ENCODE measurements at regions not wholly inside any gene's neighbourhood (a gene's known extent, or its start where the extent isn't known, plus 50 kb on each side); places are given as distances from the start of the nearest gene placed in this dataset.

DNA sequence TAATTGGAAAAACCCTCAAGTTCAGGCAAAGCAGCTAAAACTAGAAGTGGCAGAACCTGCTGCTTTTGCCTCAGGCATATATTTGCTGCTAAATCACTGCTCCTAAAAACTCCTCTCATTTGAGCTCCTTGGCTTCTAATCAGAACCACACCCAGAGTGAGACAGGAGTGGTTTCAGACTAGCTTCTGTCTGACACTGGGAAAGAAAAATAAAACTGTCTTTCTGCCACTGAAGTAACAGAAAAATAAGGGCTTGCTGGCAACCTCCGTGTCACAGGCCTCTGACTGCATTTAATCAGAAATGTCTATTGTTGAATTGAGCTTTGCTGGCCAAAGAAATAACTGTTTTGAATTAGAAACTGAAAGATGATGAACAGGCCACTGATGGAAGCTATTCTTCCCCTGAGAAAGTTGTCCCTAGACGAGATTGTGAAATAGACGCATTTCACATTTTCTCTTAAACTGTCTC, 52.1 kb upstream of the RAP2C start:
- Histone ChIP-seq H3K4me3 (ENCODE audit: low read depth, low read length) (no peak overlapping the region), H3K9me3 (no peaks in the 10 kb centered on the region), H3K27me3 (no peaks in the 10 kb centered on the region), H3K36me3 (no peaks in the 10 kb centered on the region), H3K4me1 (no peaks in the 10 kb centered on the region)
- TF ChIP-seq, protein P1, sequence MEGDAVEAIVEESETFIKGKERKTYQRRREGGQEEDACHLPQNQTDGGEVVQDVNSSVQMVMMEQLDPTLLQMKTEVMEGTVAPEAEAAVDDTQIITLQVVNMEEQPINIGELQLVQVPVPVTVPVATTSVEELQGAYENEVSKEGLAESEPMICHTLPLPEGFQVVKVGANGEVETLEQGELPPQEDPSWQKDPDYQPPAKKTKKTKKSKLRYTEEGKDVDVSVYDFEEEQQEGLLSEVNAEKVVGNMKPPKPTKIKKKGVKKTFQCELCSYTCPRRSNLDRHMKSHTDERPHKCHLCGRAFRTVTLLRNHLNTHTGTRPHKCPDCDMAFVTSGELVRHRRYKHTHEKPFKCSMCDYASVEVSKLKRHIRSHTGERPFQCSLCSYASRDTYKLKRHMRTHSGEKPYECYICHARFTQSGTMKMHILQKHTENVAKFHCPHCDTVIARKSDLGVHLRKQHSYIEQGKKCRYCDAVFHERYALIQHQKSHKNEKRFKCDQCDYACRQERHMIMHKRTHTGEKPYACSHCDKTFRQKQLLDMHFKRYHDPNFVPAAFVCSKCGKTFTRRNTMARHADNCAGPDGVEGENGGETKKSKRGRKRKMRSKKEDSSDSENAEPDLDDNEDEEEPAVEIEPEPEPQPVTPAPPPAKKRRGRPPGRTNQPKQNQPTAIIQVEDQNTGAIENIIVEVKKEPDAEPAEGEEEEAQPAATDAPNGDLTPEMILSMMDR (IDR thresholded peaks at IDR 0.05; ENCODE audit: low read depth, low read length), result no peak
- no peak for DNase-seq

DNA sequence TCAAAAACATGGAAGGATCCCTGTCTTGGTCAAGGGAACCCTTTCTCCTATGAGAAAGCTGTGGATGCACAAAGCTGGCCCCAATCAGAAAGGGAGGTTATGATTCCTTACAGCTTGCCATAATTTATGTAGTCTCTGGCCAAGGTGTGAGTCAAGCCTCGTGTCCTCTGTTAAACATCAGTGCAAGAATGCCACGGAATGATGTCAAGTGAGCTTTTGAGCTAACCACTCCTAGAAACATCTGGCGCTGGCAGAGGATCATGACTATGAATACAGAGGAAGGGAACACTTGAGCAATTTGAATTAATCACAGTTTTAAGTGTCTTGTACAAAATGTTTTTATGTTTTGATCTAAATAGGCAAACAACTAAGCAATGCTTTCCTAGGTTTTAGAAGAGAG, 51.5 kb upstream of the RAP2C start:
- Histone ChIP-seq H3K4me1 (no peaks in the 10 kb centered on the region), H3K4me3 (ENCODE audit: low read depth, low read length) (no peak overlapping the region), H3K36me3 (no peaks in the 10 kb centered on the region), H3K27me3 (no peaks in the 10 kb centered on the region), H3K9me3 (no peaks in the 10 kb centered on the region)
- no peak for DNase-seq
- TF ChIP-seq, protein P1 (IDR thresholded peaks at IDR 0.05; ENCODE audit: low read depth, low read length), result no peak

GRCh38 chrX:132270021-132270420, 50.8 kb upstream of the RAP2C start:
- Histone ChIP-seq H3K4me1 (no peaks in the 10 kb centered on the region), H3K4me3 (ENCODE audit: low read depth, low read length) (no peak overlapping the region), H3K9me3 (no peaks in the 10 kb centered on the region), H3K27me3 (no peaks in the 10 kb centered on the region), H3K36me3 (no peaks in the 10 kb centered on the region)
- no peak for DNase-seq
- TF ChIP-seq, protein P1 (IDR thresholded peaks at IDR 0.05; ENCODE audit: low read depth, low read length), result no peak
